ENCODE measurements at regions not wholly inside any gene's neighbourhood (a gene's known extent, or its start where the extent isn't known, plus 50 kb on each side); places are given as distances from the start of the nearest gene placed in this dataset.
"Not testable (repeated sequence)": the region's sequence is repeated elsewhere in the genome, so short reads cannot be mapped to it uniquely, and the experiment has no call there.

DNA sequence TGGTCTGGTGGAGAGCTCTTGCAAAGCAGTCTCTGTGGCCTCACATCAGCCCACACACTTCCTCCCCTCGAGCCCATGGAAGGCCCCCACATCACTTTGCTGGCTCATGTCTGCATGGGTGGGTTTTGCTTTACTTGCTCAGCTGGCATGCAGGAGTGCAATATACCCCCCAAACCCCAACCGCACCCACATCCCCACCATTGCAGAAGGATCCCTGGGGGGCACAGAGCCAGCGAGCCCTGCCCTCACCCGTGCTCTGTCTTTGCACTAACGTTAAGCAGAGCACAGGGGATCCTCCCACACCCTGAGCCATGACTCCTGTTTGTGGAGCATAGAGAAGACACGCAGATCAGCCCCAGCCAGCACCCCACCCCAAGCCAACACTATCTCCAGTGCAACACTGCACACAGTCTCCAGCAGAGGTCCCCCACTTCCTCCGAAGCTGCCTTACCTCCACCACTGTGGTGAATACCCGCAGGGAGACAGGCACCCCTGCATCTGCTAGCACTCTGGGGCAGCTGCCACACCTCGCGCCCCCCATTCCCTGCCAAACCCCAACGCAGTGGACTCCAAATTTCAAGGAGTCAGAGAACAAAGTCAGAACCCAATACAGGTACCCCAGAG, 177.8 kb upstream of the RGPD4 start:
- DNase-seq: no peak

- DNase-seq: no peak
Observed at GRCh38 chr2:107657049-107657448, 169.6 kb upstream of the RGPD4 start.

- DNase-seq: no peak
Observed at GRCh38 chr2:107663632-107664031, 163.1 kb upstream of the RGPD4 start.

GRCh38 chr2:107669335-107669734, 157.4 kb upstream of the RGPD4 start:
- DNase-seq: no peak

DNA sequence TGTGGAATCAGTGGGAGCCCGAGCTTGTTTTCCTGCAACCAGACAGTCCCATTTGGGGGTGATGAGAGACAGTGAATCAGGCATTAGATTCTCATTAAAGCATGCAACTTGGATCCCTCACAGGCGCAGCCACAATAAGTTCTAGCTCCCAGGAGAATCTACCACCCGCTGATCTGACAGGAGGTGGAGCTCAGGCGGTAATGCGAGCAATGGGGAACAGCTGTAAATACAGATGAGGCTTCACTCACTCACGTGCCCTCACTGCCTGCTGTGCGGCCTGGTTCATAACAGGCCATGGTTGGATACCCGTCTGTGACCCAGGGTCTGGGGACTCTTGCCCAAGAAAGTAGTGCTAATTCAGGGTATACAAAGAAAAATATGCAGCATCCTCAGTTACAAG, 144.8 kb upstream of the RGPD4 start:
- DNase-seq: no peak

- no peak for DNase-seq
Observed at GRCh38 chr2:107684421-107684820, 142.3 kb upstream of the RGPD4 start.

DNA sequence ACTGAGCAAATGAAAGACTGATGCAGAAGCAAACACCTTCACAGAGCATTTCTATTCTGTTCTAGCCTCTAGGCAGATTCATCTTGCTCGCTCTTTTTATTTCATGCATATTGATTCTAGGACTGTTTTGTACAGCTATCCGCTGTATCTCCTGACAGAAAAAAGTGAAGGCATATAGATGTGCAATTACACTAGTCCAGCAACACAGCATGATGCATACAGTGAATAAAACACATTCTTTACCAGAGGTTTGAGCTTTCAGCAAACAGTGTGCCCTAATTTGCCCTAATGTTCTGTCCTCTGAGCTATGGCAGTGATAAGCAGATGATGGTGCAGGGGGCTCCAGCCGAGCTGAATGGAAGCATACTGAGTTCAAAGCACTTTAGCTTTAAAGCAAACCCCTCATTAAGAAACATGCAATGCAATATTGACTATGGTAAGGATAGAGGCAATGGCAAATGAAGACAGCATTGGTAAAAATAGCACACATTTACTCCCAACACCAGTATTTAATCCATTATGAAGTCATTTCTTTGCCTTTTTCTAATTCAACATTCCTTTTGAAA, 141.2 kb upstream of the RGPD4 start:
- DNase-seq: no peak

- no peak for DNase-seq
Observed at GRCh38 chr2:107687073-107687472, 139.6 kb upstream of the RGPD4 start.

GRCh38 chr2:107688135-107688534, 138.6 kb upstream of the RGPD4 start:
- DNase-seq: no peak

DNA sequence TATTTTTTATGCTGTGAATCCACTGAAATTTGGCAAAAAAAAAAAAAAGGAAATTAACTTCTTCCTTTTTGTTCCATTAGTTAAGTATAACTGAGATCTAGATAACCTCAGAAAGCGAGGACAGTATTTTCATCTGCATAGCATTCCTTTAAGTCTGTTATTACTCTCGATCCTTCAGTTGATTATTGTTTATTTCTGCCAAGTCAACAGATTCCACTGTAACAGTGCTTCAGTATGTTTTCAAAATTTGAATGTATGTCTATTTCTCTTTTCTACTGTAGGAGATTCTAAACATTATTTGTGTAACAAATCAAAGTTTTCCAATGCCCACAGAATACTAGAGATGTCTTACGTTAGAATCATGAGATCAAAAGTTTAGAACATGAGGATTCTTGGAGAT, 133.1 kb upstream of the RGPD4 start:
- no peak for DNase-seq

DNA sequence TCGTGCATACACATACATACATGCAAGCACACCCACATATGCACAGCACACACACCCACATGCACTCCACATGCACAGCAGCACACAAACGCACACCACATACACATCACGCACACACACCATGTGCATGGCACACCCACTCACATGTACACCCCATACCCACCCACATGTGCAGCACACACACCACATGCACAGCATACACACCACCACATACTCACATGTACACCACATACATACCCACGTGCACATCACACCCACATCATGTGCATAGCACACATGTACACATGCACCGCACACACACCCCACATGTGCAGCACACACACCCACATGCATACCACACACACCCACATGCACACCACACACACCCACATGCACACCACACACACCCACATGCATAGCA, 132.0 kb upstream of the RGPD4 start:
- no peak for DNase-seq

GRCh38 chr2:107697385-107697784, 129.3 kb upstream of the RGPD4 start:
- no peak for DNase-seq

GRCh38 chr2:107698861-107699260, 127.8 kb upstream of the RGPD4 start:
- DNase-seq: no peak

- no peak for DNase-seq
Observed at GRCh38 chr2:107700073-107700472, 126.6 kb upstream of the RGPD4 start.

- no peak for DNase-seq
Observed at GRCh38 chr2:107711941-107712340, 114.8 kb upstream of the RGPD4 start.

GRCh38 chr2:107712857-107713256, 113.8 kb upstream of the RGPD4 start:
- no peak for DNase-seq

GRCh38 chr2:107717661-107718060, 109.0 kb upstream of the RGPD4 start:
- DNase-seq: no peak

DNA sequence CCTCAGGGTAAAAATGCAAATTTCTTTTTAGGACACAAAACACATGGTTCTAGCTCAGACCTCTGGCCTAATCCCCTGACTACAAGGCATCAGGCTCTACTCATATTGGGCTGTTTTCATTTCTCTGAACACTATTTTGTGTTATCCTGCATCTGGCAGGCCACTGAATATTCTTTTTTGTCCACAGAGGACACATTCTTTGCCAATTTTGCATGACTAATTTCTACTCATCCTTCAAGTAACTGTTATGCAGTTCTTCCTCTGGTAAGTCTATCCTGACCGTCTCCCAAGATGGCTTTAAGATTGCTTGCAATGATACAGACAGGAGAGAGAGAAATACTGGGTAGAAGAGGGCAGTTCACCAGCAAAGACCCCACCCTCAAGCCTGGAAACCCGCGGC, 107.6 kb upstream of the RGPD4 start:
- DNase-seq: no peak

- DNase-seq: no peak
Observed at GRCh38 chr2:107719836-107720235, 106.9 kb upstream of the RGPD4 start.

DNA sequence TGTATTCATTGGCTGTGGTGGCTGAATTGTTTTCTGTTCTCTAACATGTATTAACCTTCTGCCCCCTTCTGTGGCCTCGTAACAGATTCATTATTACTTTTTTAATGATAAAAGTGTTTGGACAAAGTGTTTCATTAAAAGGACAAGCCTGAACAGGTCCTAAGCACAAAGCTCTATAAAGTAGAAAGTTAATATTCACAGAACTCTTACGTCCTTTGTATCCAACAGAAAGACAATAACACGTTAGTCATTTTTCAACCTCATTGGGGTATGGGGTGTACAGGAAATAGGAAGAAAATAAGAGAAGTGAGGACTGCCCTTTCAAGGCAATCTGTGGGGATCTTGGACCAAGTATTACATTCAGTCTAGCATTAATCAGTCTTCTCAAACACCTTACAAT, 105.5 kb upstream of the RGPD4 start:
- DNase-seq: no peak

DNA sequence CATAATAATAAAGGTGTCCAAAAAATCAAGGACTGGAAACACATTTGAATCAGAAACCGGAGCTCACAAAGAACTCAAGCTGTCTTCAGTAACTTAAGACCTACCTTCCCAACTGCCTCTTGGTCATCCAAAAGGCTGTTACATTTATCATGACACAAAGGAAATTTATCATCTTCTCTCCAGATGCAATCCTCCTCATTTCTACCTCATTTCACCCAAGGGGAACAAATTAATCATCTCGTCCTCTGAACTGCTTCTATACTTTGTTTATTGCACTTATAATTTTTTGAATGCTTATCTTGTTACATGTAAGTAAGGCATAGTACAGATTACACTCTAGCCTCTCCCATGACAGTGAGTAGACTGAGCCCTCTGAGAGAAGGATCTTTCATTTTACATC, 105.1 kb upstream of the RGPD4 start:
- no peak for DNase-seq

DNA sequence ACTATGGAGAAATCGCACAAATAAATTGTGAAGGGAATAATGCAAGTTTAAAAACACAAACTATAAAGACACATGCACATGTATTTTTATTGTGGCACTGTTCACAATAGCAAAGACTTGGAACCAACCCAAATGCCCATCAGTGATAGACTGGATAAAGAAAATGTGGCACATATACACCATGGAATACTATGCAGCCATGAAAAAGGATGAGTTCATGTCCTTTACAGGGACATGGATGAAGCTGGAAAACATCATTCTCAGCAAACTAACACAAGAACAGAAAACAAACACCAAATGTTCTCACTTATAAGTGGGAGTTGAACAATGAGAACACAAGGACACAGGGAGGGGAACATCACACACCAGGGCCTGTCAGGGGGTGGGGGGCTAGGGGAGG, 100.9 kb upstream of the RGPD4 start:
- DNase-seq: not testable (repeated sequence)

GRCh38 chr2:107727318-107727717, 99.4 kb upstream of the RGPD4 start:
- no peak for DNase-seq

DNA sequence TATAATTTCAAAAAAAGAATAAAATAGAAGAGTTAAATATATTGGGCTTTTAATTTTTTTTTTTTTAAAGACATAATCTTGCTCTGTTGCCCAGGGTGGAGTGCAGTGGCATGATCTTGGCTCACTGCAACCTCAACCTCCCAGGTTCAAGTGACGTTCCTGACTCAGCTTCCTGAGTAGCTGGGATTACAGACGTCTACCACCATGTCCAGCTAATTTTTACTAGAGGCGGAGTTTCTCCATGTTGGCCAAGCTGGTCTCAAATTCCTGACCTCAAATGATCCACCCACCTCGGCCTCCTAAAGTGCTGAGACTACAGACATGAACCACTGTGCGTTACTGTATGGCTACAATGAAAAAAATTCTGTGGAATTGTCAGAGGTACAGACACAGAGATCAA, 98.1 kb upstream of the RGPD4 start:
- no peak for DNase-seq

DNA sequence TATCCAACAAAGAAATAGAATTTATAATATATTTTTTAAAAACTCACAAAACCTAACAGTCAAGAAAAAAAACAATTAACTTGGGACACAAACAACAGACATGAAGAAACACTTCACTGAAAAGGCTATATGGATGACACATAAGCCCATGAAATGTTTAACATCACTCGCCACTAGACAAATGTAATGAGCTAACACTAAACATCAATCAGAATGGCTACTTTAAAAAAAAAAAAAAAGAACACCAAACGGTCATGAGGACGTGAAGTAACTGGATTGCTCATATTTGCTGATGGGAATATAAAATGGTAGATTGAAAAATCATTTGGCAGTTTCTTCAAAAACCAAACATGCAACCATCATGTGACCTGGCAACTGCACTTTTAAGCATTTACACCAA, 97.3 kb upstream of the RGPD4 start:
- DNase-seq: no peak

Measured in activated CD4-positive, alpha-beta T cell treated with anti-CD3 and anti-CD28 coated beads, Interleukin-2, Interleukin-6, amounts not matched to agents 100 ng/mL and 50 ng/mL, durations not matched to agents 16 hours and 8 hours (primary cell).